ENCODE measurements at regions not wholly inside any gene's neighbourhood (a gene's known extent, or its start where the extent isn't known, plus 50 kb on each side); places are given as distances from the start of the nearest gene placed in this dataset.

DNA sequence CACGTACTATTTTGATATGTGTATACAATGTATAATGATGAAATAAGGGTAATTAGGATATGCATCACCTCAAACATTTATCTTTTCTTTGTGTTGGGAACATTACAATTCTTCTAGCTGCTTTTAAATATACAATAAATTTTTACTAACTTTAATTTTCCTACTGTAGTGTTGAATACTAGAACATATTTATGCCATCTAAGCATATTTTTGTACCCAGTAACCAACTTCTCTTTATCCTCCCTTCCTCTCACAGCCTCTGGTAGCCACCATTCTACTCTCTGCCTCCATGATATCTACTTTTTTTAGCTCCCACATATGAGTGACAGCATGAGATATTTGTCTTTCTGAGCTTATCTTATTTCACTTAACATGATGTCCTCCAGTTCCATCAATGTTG is 468.0 kb downstream of the COL11A1 start:
- ATAC-seq (no peak), FAIRE-seq (no peak), DNase-seq (ENCODE audit: low read depth, low spot score) (no peak)
- 0% methylated on average over 1 of the region's 1 CpG for WGBS (ENCODE audit: insufficient coverage, insufficient replicate concordance, low lambda C conversion rate, missing lambda C conversion rate)
- H3K79me2 ChIP-seq (ENCODE audit: control insufficient read depth, insufficient read depth, low read length): no peaks in the 10 kb centered on the region
- no TSS peak for BruUV-seq (replicated peaks)
- H2AFZ ChIP-seq (ENCODE audit: control insufficient read depth, low read depth, low read length): no peak overlapping the region
- no peak overlapping the region for H3K27ac ChIP-seq (ENCODE audit: control insufficient read depth, insufficient read depth)
- ChIA-PET SMC1A (ENCODE audit: uncharacterized antibody, unreplicated experiment) (no interaction called here), POLR2A (no interaction called here), CTCF (no interaction called here), RAD21 (ENCODE audit: unreplicated experiment) (no interaction called here)
- H3K4me2 ChIP-seq (ENCODE audit: control insufficient read depth, insufficient read depth): no peak overlapping the region
- H4K20me1 ChIP-seq (ENCODE audit: control insufficient read depth, insufficient read depth): no peaks in the 10 kb centered on the region
- in situ Hi-C loops (cut with MboI) (no loop called here), intact Hi-C loops (cut with micrococcal nuclease; ENCODE audit: unreplicated experiment) (no loop called here)
- no peak overlapping the region for H3K4me3 ChIP-seq
- no peaks in the 10 kb centered on the region for H3K9me3 ChIP-seq (replicated peaks; ENCODE audit: control insufficient read depth, insufficient read depth, low read length)
- H3K9ac ChIP-seq (ENCODE audit: control insufficient read depth, insufficient read depth, low read length): no peak overlapping the region
- TF ChIP-seq GATAD2B (conservative IDR thresholded peaks at IDR 0.05; ENCODE audit: low read depth) (no peak), TCF3 (IDR thresholded peaks at IDR 0.05; ENCODE audit: borderline replicate concordance, insufficient read depth, low read depth, low read length) (no peak), ZBTB11 (CRISPR knock-in tag; IDR thresholded peaks at IDR 0.05) (no peak), ZNF24 (IDR thresholded peaks at IDR 0.05) (no peak), ATF7 (IDR thresholded peaks at IDR 0.05; ENCODE audit: low read depth) (no peak), MTA3 (IDR thresholded peaks at IDR 0.05; ENCODE audit: borderline replicate concordance, low read length) (no peak)
- no peaks in the 10 kb centered on the region for H3K36me3 ChIP-seq (ENCODE audit: control insufficient read depth in 2 of 2, insufficient read depth in 2 of 2, low read length in 1 of 2)
- H3K27me3 ChIP-seq (replicated peaks in 1 of 2; ENCODE audit: control insufficient read depth in 2 of 2, insufficient read depth in 2 of 2, low read length in 1 of 2): no peaks in the 10 kb centered on the region
- no peaks in the 10 kb centered on the region for H3K4me1 ChIP-seq (ENCODE audit: control insufficient read depth, insufficient read depth, low read length)
